A549 (cell line): ENCODE measurements at regions not wholly inside any gene's neighbourhood (a gene's known extent, or its start where the extent isn't known, plus 50 kb on each side); places are given as distances from the start of the nearest gene placed in this dataset.

Source experiments
- BHLHE40 ChIP-seq: IDR thresholded peaks from 2 replicates; pipeline ENCODE4 v1.6.1; 2012; ENCODE audit warnings: low read depth, low read length, inconsistent platforms
- CBX2 ChIP-seq: fragments of 200-600 bp; sonication (generic); IDR thresholded peaks from 2 replicates; pipeline ENCODE4 v1.6.1; 2016; ENCODE audit warnings: low read depth, mild to moderate bottlenecking, borderline replicate concordance
- CTCF ChIP-seq: fragments of >200 bp; sonication (Bioruptor Twin); formaldehyde crosslinking; IDR thresholded peaks from 3 replicates; pipeline ENCODE4 v1.5.1; 2016
- EHMT2 ChIP-seq: fragments of 200-600 bp; sonication (generic); IDR thresholded peaks from 2 replicates; pipeline ENCODE4 v1.6.1; 2016; ENCODE audit warnings: antibody characterized with exemption, low read depth, mild to moderate bottlenecking, moderate library complexity
- EP300 ChIP-seq, 2 experiments: fragments of >200 bp; sonication (Bioruptor Twin); formaldehyde crosslinking; IDR thresholded peaks; 2 replicates in 1 of 2; 3 replicates in 1 of 2; pipeline ENCODE4 v1.6.1; 2016 to 2017
- HES2 ChIP-seq: fragments of >200 bp; sonication (Bioruptor Twin); formaldehyde crosslinking; IDR thresholded peaks from 2 replicates; pipeline ENCODE4 v1.6.1; 2016
- JUN ChIP-seq, 2 experiments: fragments of >200 bp; sonication (Bioruptor Twin); formaldehyde crosslinking; IDR thresholded peaks; 2 replicates in 1 of 2; 3 replicates in 1 of 2; pipeline ENCODE4 v1.6.1; 2016 to 2017
- KDM5A ChIP-seq: fragments of 200-600 bp; sonication (generic); IDR thresholded peaks from 2 replicates; pipeline ENCODE4 v1.6.1; 2016; ENCODE audit warnings: antibody characterized with exemption, mild to moderate bottlenecking
- NPAS2 ChIP-seq: fragments of 250-450 bp; sonication (Bioruptor Pico); IDR thresholded peaks from 2 replicates; pipeline ENCODE4 v1.8.0; 2022; ENCODE audit warnings: mild to moderate bottlenecking, moderate library complexity, borderline replicate concordance
- POLR2A ChIP-seq: IDR thresholded peaks from 2 replicates; pipeline ENCODE4 v1.6.1; 2012; ENCODE audit warnings: mild to moderate bottlenecking, low read length

- no peak for TF ChIP-seq POLR2A
- TF ChIP-seq BHLHE40: no peak
- no peak for TF ChIP-seq CTCF
- TF ChIP-seq HES2: no peak
- no peak for TF ChIP-seq EHMT2
- TF ChIP-seq KDM5A: no peak
- TF ChIP-seq CBX2: no peak
- no peak for TF ChIP-seq JUN (IDR thresholded peaks at IDR 0.05)
- no peak for TF ChIP-seq NPAS2 (CRISPR knock-in tag)
- no peak for TF ChIP-seq EP300 (IDR thresholded peaks at IDR 0.05)
Observed at GRCh38 chr3:159802864-159803263, 185.8 kb upstream of the IL12A start.
